OCI-LY7 (cell line): ENCODE measurements at regions not wholly inside any gene's neighbourhood (a gene's known extent, or its start where the extent isn't known, plus 50 kb on each side); places are given as distances from the start of the nearest gene placed in this dataset.

Experiments
- BruUV-seq: library from RNA; stranded (reverse); fragments of 400-500 nt; replicated peaks from 2 replicates; lab custom pipeline; 2021; lab: Mats Ljungman, UMichigan
- CTCF ChIA-PET: fragments of 300-600 bp; sonication (Branson Sonifier 250); formaldehyde crosslinking; loops from one replicate; lab custom pipeline; 2022; ENCODE audit warnings: antibody characterized with exemption; ENCODE audit not compliant: unreplicated experiment; lab: Charles Lee
- POLR2A ChIA-PET: fragments of 300-600 bp; sonication (Branson Sonifier 250); formaldehyde crosslinking; loops from one replicate; lab custom pipeline; 2022; ENCODE audit warnings: antibody characterized with exemption; lab: Charles Lee
- DNase-seq: peaks from one replicate; pipeline ENCODE4 v3.0.0-alpha.2; 2015; ENCODE audit warnings: low spot score
- H2AFZ ChIP-seq: fragments of 200-600 bp; sonication (generic), shearing (Covaris generic); 2 replicates; pipeline ENCODE4 v1.6.1; 2014; ENCODE audit warnings: mild to moderate bottlenecking, antibody characterized with exemption, low read length, moderate library complexity
- H3K27ac ChIP-seq: fragments of 200-600 bp; sonication (generic); 2 replicates; pipeline ENCODE4 v1.5.1; 2014; ENCODE audit warnings: mixed run types, low read depth, mild to moderate bottlenecking, moderate library complexity, low read length, inconsistent platforms; ENCODE audit not compliant: poor library complexity, severe bottlenecking
- H3K36me3 ChIP-seq: fragments of 200-600 bp; sonication (generic); 2 replicates; pipeline ENCODE4 v1.6.1; 2014; ENCODE audit warnings: mild to moderate bottlenecking, antibody characterized with exemption, low read length, moderate library complexity, mixed read lengths; ENCODE audit not compliant: insufficient read depth
- H3K4me1 ChIP-seq: fragments of 200-600 bp; sonication (generic); 2 replicates; pipeline ENCODE4 v1.5.1; 2014; ENCODE audit warnings: mild to moderate bottlenecking, low read length; ENCODE audit not compliant: insufficient read depth, poor library complexity, severe bottlenecking
- H3K4me2 ChIP-seq: fragments of 200-600 bp; sonication (generic); 2 replicates; pipeline ENCODE4 v1.6.1; 2014; ENCODE audit warnings: mild to moderate bottlenecking, low read length
- H3K4me3 ChIP-seq: fragments of 200-600 bp; sonication (generic); 2 replicates; pipeline ENCODE4 v1.5.1; 2014; ENCODE audit warnings: mild to moderate bottlenecking, low read depth, low read length; ENCODE audit not compliant: poor library complexity, severe bottlenecking
- H3K79me2 ChIP-seq: fragments of 200-600 bp; sonication (generic); 2 replicates; pipeline ENCODE4 v1.6.1; 2016; ENCODE audit warnings: low read depth, mild to moderate bottlenecking, low read length, moderate library complexity, mixed read lengths; ENCODE audit not compliant: insufficient read depth
- H3K9me2 ChIP-seq: fragments of 200-600 bp; sonication (generic); 2 replicates; pipeline ENCODE4 v1.6.1; 2016; ENCODE audit warnings: mild to moderate bottlenecking, low read length, mixed read lengths; ENCODE audit not compliant: insufficient read depth
- H3K9me3 ChIP-seq: fragments of 200-600 bp; sonication (generic); 2 replicates; pipeline ENCODE4 v1.6.1; 2014; ENCODE audit warnings: mild to moderate bottlenecking, mixed run types, low read length, mixed read lengths
- H4K20me1 ChIP-seq: fragments of 200-600 bp; sonication (generic); 2 replicates; pipeline ENCODE4 v1.6.1; 2014; ENCODE audit warnings: mild to moderate bottlenecking, antibody characterized with exemption, low read length, moderate library complexity, mixed read lengths; ENCODE audit not compliant: insufficient read depth
- CTCF ChIP-seq: fragments of 200-600 bp; sonication (generic); conservative IDR thresholded peaks from 2 replicates; pipeline ENCODE4 v1.5.1; 2014; ENCODE audit warnings: mild to moderate bottlenecking, antibody characterized with exemption, low read length, moderate library complexity, mixed read lengths
- EZH2phosphoT487 ChIP-seq: fragments of 200-600 bp; sonication (generic); IDR thresholded peaks from 2 replicates; pipeline ENCODE4 v1.6.1; 2018; ENCODE audit warnings: low read depth, borderline replicate concordance, mild to moderate bottlenecking, mixed run types, antibody characterized with exemption, low read length, moderate library complexity, mixed read lengths
- intact Hi-C: fragments of 100-400 bp; cut with micrococcal nuclease; formaldehyde crosslinking; loops from one replicate; pipeline ENCODE4 v1.10.0; 2022; ENCODE audit not compliant: unreplicated experiment

GRCh38 chr4:129545599-129546278, 449.8 kb downstream of the C4orf33 start:
- CTCF ChIA-PET = no interaction called here
- DNase-seq = no peak
- no peaks in the 10 kb centered on the region for H3K9me3 ChIP-seq
- H4K20me1 ChIP-seq = no peaks in the 10 kb centered on the region
- no peak overlapping the region for H3K4me3 ChIP-seq
- no peaks in the 10 kb centered on the region for H3K4me1 ChIP-seq
- H3K9me2 ChIP-seq = no peaks in the 10 kb centered on the region
- intact Hi-C loops = no loop called here
- TF ChIP-seq CTCF = no peak
- TF ChIP-seq EZH2phosphoT487 = no peak
- H3K4me2 ChIP-seq = no peak overlapping the region
- H3K36me3 ChIP-seq = no peaks in the 10 kb centered on the region
- BruUV-seq = no TSS peak
- no peak overlapping the region for H2AFZ ChIP-seq
- H3K27ac ChIP-seq = no peak overlapping the region
- POLR2A ChIA-PET = interaction anchor here (0.6 kb wide), 1 partner anchor 433 kb away, joined by 3 read pairs; no protein-coding TSS in a partner anchor
- H3K79me2 ChIP-seq = no peaks in the 10 kb centered on the region

- H3K9me3 ChIP-seq = no peaks in the 10 kb centered on the region
- DNase-seq = no peak
- ChIA-PET POLR2A (no interaction called here), CTCF (no interaction called here)
- H2AFZ ChIP-seq = no peak overlapping the region
- no peak overlapping the region for H3K27ac ChIP-seq
- no peaks in the 10 kb centered on the region for H4K20me1 ChIP-seq
- H3K4me1 ChIP-seq = no peaks in the 10 kb centered on the region
- no peaks in the 10 kb centered on the region for H3K9me2 ChIP-seq
- no peak overlapping the region for H3K4me2 ChIP-seq
- no peak overlapping the region for H3K4me3 ChIP-seq
- intact Hi-C loops = no loop called here
- no peak for TF ChIP-seq EZH2phosphoT487
- TF ChIP-seq CTCF = no peak
- no peaks in the 10 kb centered on the region for H3K36me3 ChIP-seq
- no TSS peak for BruUV-seq
- no peaks in the 10 kb centered on the region for H3K79me2 ChIP-seq
Measured at GRCh38 chr4:129546531-129546930, 450.6 kb downstream of the C4orf33 start.

GRCh38 chr4:129550281-129550785, 454.4 kb downstream of the C4orf33 start:
- intact Hi-C loops = no loop called here
- Histone ChIP-seq H3K4me1 (no peaks in the 10 kb centered on the region), H3K79me2 (no peaks in the 10 kb centered on the region), H3K9me3 (no peaks in the 10 kb centered on the region), H3K4me3 (no peak overlapping the region), H3K4me2 (no peak overlapping the region), H3K36me3 (no peaks in the 10 kb centered on the region), H2AFZ (no peak overlapping the region), H3K9me2 (no peaks in the 10 kb centered on the region), H4K20me1 (no peaks in the 10 kb centered on the region), H3K27ac (no peak overlapping the region)
- CTCF ChIA-PET = no interaction called here
- no TSS peak for BruUV-seq
- no peak for DNase-seq
- POLR2A ChIA-PET = no interaction called here
- TF ChIP-seq EZH2phosphoT487 = no peak
- no peak for TF ChIP-seq CTCF
